Head of caudate nucleus (tissue), 42 donors: ENCODE measurements at regions not wholly inside any gene's neighbourhood (a gene's known extent, or its start where the extent isn't known, plus 50 kb on each side); places are given as distances from the start of the nearest gene placed in this dataset.
A peak's percentile ranks its signal among the peaks of the same experiment; 100 is the strongest.

ENCODE experiments used
- DNase-seq, 42 donors: peaks; one replicate each; pipeline versions ENCODE4 v3.0.0 to v3.0.0-alpha.2; 2020 to 2021; ENCODE audit warnings: mixed read lengths in 7 of 42
- intact Hi-C: fragments of 100-400 bp; cut with DNase I; formaldehyde crosslinking; loops from one replicate; pipeline ENCODE4 v1.15.0; 2022

DNA sequence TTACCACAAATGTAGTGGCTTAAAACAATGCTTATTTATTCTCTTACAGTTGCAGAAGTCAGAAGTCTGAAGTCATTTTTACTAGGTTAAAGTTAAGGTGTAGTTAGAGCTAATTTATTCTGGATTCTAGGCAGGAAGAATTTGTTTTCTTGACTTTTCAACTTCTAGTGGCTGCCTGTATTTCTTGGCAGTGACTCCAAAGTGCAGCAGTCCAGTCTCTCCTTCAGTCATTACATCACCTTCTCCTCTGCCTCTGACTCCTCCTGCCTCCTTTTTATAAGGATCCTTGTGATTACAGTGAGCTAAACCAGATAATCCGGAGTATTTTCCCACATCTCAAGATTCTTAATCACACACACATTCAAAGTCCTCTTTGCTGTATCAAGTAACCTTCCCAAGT is 581.4 kb downstream of the KCNA4 start:
- no peak for DNase-seq
- intact Hi-C loops = no loop called here

DNA sequence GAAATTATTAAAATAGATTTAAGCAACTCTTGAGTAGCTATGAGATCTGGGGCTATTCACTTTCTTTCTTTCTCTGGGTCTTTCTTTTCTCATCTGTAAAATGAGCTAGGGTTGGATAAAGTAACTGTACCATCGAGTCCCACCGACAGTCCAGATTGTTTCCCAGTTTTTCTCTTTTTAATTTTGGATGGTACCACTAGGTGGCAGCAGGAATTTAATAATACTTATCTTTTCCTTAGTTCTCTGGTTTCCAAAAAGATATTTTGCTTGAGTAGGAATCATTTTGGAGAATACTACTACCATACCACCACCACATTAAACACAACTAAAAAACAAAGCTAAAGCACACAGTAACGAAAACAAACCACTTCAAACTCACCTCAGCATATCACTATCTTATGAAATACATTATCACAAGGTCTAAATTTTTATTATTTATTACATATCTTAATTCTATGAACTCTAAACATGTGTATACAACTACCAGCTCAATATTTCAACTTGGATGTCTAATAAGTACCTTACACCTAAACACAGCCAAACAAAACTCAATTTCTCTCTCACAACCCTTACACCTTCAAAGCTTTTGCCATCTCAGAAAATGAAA is 584.0 kb downstream of the KCNA4 start:
- intact Hi-C loops = no loop called here
- peak in 1 of 42 donors; percentile 28 for DNase-seq

DNA sequence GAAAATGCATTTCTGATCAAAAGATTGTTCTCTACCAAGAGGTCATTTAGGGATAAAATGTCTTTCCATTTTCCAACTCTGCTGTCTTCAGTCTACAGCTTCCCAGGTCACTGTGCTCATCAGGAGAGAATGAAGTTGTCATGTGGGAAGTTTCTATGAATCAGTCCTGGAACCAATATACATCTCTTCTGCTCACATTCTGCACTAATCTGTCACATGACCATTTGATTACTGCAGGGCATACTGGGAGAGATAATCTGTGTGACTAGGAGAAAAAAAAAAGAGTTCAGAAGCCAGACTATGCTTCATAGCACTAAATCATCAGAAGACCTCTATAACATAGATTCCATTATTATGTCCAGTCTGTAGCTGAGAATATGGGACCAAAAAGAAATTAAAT is 611.5 kb downstream of the KCNA4 start:
- intact Hi-C loops = no loop called here
- DNase-seq = no peak

DNA sequence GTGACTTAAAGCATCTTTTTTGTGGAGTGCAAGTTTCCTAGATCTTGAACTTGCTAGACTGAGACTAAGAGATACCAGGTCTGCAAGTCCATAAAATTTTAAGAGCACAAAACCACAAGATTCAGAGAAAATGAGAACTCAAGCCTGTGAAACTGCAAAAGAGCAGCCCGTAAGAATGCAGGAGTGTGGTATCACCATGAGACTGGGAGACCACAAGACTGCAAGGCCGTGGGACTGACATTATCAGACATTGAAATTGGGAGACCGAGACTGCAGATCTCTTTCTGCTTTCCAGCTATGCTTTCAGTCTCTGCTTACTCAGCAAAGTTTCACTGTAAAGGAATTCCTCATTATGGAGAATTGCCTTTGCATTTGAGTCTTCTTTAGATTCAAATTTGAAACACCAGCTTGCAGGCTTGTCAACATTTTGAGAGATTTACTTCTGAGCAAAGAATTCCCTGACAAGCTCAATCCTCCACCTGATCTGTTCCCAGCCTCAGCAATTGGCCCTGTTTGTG is 621.2 kb downstream of the KCNA4 start:
- intact Hi-C loops = no loop called here
- no peak for DNase-seq

DNA sequence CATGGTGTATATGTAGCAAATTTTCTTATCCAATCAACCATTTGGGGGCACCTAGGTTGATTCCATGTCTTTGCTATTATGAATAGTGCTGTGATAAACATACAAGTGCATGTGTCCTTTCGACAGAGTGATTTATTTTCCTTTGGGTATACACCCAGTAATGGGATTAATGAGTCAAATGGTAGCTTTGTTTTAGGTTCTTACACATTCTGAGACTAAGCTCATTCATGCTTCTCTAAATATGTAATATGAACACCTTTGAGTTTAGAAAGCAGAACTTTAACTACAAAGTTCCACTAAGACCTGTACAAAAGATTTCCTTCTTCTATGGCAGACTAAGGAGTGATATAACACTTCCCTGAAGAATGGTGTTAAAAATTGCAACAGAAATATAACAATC is 627.0 kb downstream of the KCNA4 start:
- intact Hi-C loops = no loop called here
- no peak for DNase-seq

DNA sequence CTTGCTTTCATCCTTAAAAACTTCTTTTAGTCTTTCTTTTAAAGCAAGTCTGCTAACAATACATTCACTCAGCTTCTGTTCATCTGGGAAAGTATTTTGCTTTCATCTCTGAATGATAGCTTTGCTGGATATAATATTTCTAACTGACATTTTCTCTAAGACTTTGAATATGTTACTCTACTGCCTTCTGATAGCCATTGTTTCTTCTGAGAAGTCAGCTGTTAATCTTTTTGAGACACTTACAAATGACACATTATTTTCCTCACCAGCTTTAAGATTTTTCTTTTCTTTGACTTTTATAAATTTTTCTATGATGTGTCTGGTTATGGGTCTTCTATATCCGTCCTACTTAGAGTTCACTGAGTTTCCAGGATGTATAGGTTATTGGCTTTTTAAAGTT is 643.1 kb downstream of the KCNA4 start:
- DNase-seq = no peak
- intact Hi-C loops = no loop called here

DNA sequence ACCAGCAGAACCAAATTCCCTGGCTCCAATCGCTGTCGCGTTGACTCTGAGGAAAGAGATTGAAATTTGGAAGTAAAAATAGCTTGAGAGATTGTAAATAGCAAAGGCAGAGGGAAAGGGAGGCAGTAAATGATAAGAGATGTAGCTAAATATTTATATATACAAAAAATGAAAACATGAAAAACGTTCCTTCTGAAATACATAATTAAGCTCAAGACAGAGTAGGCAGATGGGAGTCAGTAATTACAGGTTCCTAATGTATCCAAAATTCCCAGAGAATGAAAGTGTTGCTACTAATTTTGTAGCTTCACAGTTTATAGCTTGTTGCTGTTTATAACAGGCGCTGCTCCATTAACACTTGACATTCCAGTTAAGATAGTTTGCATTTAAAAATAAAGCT is 648.7 kb downstream of the KCNA4 start:
- DNase-seq = no peak
- intact Hi-C loops = no loop called here

DNA sequence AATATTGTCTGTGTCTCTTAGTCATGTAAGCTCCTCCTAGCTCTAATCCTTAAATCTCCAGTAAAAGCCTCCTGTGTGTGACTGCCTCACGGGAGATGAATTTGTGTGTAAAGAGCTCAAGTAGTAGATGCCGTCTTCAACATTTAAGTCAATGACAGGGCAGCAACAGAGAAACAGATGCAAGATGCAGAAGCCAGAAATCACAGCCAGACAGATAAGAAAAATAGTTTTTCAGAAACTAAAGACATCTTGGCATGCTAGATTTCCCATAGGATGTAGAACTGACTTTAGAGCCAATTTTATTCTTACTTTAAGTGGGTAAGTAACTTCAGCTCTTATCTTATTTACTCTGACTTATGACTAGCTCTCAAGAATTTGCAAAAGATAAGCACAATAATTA is 652.8 kb downstream of the KCNA4 start:
- DNase-seq = no peak
- intact Hi-C loops = no loop called here

DNA sequence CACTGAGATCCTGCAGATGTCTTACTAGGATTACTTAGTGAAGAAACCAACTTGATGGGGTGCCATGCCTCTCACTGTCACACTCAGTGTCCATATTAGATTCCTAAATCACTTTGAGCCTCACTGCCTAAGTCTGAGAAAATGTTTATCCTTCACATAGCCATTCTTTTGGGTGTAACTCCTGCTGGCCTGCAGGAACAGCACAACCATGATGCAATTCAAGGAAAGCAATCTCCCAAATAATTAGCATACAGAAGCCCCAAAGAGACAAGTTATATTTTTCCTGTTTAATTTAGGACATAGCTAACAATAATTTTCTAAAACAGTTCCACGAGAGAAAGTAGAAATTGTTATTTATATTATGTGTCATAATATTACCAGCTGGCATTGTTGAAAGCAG is 655.5 kb downstream of the KCNA4 start:
- intact Hi-C loops = no loop called here
- DNase-seq = no peak

DNA sequence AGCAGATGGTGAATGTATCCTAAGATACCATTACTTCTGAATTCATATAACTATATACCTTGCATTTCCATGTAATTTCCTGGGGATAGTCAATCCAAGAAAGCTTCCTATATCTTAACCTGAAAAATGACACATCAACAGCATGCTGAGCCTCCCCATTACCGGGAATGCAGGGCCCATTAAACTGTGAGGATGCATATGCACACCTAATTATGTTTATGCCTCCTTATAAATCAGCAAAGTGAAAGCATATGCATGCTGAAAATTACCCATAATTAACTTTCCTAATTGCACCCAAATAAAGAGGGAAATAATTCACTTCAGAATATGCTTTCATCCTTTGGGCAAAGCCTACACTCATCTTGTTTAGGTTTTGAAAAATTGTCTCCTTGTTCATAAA is 663.0 kb downstream of the KCNA4 start:
- intact Hi-C loops = loop anchor here (10.0 kb wide), 1 partner anchor 481 kb away; no protein-coding TSS in a partner anchor
- DNase-seq = no peak

DNA sequence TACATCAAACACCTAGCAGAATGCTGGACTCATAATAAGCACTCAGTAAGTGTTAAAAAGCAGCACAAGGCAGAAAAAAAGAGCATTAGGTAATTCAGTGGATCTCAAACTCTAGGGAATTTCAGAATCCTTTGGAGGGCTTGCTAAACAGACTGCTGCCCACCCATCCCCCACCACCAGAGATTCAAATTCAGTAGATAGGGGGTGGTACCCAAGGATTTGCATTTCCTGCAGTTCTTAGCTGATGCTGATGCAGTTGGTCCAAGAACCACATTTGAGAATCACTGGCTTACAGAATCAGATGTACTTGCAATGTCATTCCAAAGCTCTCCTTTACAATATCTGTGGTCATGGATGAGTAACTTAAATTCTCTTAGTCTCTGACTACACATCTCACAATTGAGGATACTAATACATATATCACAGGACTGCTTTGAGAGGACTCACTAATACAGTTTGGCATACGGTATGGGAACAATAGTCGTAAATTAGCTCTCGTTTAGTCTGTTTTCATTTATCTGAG is 664.5 kb downstream of the KCNA4 start:
- intact Hi-C loops = loop anchor here (10.0 kb wide), 1 partner anchor 482 kb away; no protein-coding TSS in a partner anchor
- no peak for DNase-seq

DNA sequence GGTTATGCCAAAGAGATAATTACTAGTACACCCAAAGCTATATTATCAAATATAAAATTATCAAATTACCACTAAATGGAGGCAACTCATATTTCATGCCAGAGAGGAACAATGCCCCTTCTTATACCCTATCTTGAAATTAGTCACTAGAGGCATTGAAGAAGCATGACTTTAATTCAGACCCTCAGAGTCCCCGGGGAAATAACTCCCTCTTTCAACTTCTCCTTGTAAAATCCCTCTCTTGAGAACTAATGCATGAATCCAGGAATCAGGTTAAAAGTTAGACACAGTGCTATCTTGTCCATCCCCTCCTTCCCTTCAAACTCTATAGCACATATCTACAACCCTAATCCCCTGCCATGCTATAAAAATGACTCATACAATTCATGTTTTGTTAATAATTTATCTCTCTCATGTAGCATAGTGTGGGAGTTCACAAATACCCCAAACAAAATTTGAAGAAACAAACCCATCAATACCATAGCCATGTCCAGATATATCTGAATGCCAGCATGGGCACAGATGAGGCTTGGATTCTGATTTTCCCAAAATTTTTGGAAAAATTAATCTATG is 665.4 kb downstream of the KCNA4 start:
- intact Hi-C loops = loop anchor here (10.0 kb wide), 1 partner anchor 483 kb away; no protein-coding TSS in a partner anchor

DNA sequence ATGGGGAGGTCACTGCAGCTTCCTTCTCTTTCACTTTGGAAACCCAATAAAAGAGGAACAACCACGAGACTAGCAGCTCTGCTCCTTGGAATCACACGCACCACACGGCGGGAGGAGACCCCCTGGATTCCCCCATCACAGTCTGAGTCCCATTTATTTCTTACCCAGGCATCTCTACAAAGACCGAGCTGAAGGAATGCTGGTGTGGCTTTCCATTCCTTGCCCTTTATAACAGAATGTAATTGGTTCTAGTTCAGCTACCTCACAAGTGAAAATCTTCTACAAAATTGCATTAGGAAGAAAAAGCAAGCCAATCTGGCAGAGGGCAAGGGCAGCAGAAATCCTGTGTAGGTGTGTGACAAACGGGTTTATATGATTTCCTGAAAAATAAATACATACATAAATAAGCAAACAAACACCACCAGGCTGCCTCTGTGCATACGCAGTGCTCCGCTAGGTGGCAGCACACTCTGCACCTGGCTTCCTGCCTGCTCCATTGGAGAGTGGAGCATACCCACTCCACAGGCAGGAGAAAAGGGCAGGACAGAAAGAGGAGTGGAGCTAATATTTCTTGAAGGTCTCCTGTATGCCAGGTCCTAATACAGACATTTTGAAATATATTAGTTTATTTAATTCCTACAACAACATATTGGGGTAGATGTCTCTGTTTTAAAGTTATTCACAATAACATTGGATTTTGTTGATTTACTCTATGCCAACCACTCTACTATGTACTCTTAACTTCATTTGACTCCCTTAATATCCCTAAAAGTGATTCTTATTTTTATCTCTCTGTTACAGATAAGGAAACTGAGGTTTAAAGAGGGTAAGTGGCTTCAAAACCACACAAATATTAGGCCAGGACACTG is 673.1 kb downstream of the KCNA4 start:
- DNase-seq = peak; percentile 12 to 85 (median 67)

More for the DNA sequence above, 665.4 kb downstream of the KCNA4 start:
- DNase-seq = no peak

DNA sequence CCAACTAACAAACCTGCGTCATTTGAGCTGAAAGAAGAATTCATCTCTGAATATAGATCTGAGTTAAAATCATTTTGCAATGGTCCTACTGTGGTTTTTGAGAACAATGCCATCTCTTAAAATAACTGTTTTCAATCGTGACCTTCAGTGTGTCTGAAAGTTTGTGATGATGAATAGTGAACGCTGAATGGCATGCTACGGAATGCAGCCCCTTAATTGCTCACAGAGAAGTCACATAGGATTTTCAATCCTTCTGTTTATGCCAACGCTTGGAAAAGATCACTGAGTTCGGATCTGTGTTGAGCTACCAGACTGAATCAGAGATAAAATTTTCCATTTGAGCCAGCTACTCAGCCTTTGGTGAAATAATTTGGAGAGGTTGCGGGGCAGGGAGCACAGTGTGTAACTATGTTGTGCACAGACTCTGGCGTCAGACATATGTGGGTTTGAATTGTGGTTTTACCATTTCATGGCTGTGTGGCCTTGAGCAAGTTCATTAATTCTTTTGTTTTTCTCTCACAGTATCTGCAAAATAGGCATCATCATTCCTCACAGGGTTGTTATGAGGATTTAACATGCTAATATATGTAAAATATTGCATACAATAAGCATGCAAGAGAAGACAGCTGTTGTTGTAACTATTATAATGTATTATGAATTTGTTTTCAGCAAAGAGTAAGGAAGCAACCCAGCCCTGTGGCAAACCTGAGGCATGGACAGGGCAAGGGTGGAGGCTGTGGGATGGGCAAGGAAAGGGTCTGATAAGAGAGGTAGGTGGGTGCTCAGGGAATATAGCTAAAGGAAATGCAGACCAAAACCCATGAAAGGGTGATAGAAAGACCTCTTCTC is 679.9 kb downstream of the KCNA4 start:
- no peak for DNase-seq

More for the DNA sequence above, 673.1 kb downstream of the KCNA4 start:
- intact Hi-C loops = no loop called here

DNA sequence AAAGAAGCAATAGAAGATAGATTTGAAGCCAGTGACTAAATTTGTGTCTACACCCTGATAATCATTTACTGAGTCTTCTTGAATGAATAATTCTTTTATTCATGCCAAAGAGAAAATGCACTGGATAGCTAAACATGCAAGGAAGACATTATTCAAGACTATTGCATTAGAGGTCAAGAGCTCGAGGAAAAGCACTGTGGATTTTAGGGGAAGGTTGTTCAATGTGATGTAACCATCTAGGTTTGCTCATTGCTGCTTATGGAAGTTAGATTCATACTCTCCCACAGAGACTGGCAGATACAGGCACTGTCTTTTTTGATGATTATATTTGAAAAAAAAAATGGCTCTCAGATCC is 682.1 kb downstream of the KCNA4 start:
- no peak for DNase-seq
- intact Hi-C loops = loop anchor here (5.0 kb wide), 1 partner anchor 1637 kb away; no protein-coding TSS in a partner anchor

More for the DNA sequence above, 679.9 kb downstream of the KCNA4 start:
- intact Hi-C loops = no loop called here

DNA sequence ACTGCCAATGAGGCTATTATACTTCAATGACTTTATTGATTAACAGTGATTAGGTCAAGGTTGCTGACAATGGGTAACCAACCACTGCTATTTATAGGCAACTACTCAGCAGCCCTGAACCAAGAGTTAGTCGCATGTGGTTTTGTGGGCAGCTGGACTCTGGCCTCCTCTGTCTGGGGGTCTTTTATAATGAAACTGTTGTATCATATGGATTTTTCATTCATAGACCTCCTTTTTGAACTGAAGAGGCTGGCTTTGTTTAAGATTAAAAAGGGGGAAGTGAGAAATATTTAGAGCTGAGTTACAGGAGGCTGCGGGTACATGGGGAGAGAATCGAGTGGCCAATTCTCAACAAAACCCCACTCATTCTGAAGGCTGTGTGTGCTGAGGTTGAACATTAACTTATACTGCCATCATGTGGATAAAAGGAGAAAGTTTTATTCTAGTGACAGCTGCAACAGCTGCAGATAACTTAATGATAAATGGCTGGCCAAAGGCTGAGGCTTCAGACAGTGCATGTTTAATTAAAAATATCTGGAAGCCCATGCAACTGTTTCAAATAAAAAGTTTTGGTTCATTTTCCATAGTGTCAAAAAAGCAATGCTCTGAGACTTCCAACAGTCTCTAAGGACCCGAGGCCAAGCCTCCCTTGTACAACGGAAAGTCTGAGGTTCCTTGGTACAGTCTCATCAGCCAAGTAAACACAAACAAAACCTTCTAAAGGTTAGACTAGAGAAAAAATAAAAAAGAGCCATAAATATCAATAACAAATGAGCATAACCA is 682.6 kb downstream of the KCNA4 start:
- DNase-seq = peak in 2 of 42 donors; percentile 8 to 11
- intact Hi-C loops = loop anchor here (5.0 kb wide), 1 partner anchor 1637 kb away; no protein-coding TSS in a partner anchor

DNA sequence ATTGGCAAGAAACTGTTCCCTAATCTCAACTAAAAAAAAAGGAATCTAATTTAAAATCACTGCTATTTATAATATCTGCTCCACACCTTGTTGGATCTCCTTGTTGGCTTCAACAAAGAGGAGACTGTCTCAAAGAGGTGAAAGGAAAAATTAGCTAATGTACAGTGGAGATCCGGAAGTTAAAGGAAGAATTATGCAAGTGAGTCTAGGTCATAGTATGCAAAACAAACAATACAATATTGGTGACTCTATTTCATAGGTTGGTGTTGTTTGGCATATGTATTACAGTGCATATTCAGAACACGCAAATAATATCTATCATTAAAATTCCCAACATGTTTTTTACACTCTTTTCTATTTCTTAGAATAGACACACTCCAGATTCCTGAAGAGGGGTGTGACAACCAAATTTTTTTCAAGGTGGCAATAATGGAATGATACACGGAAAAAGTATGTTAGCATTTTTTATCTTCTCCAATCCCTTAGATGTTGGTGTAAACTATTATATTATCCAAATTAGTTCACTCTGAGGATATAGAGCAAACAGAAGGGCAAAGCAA is 685.3 kb downstream of the KCNA4 start:
- no peak for DNase-seq
- intact Hi-C loops = loop anchor here (5.0 kb wide), 1 partner anchor 1634 kb away; no protein-coding TSS in a partner anchor
